ENCODE measurements at regions not wholly inside any gene's neighbourhood (a gene's known extent, or its start where the extent isn't known, plus 50 kb on each side); places are given as distances from the start of the nearest gene placed in this dataset.
A peak's percentile ranks its signal among the peaks of the same experiment; 100 is the strongest.
"Not testable (repeated sequence)": the region's sequence is repeated elsewhere in the genome, so short reads cannot be mapped to it uniquely, and the experiment has no call there.

GRCh38 chr10:57657164-57657765 is 610.4 kb downstream of the IPMK start:
- FAIRE-seq (no peak), DNase-seq (ENCODE audit: insufficient read length, low spot score) (no peak)
- TF ChIP-seq CTCF (IDR thresholded peaks at IDR 0.05; ENCODE audit: insufficient read depth, missing control alignments): peak; percentile 79

- no peak for DNase-seq (ENCODE audit: insufficient read length, low spot score)
- FAIRE-seq: no peak
- no peak for TF ChIP-seq CTCF (IDR thresholded peaks at IDR 0.05; ENCODE audit: insufficient read depth, missing control alignments)
These were observed 612.8 kb downstream of the IPMK start for GRCh38 chr10:57654856-57655255.

- not testable (repeated sequence) for DNase-seq (ENCODE audit: insufficient read length, low spot score); FAIRE-seq
These were observed 622.6 kb downstream of the IPMK start for GRCh38 chr10:57645108-57645507.

GRCh38 chr10:57638411-57638810 is 629.3 kb downstream of the IPMK start:
- DNase-seq (ENCODE audit: insufficient read length, low spot score) (no peak), FAIRE-seq (no peak)
- no peak for TF ChIP-seq CTCF (IDR thresholded peaks at IDR 0.05; ENCODE audit: insufficient read depth, missing control alignments)

- TF ChIP-seq CTCF (IDR thresholded peaks at IDR 0.05; ENCODE audit: insufficient read depth, missing control alignments): no peak
- DNase-seq (ENCODE audit: insufficient read length, low spot score) (no peak), FAIRE-seq (no peak)
These were observed 639.0 kb downstream of the IPMK start for GRCh38 chr10:57628592-57629284.

- FAIRE-seq: no peak
- TF ChIP-seq CTCF (IDR thresholded peaks at IDR 0.05; ENCODE audit: insufficient read depth, missing control alignments): no peak
- DNase-seq (ENCODE audit: insufficient read length, low spot score): no peak
These were observed 640.0 kb downstream of the IPMK start for GRCh38 chr10:57627642-57628178.

- FAIRE-seq: no peak
- DNase-seq (ENCODE audit: insufficient read length, low spot score): no peak
- no peak for TF ChIP-seq CTCF (IDR thresholded peaks at IDR 0.05; ENCODE audit: insufficient read depth, missing control alignments)
These were observed 642.7 kb downstream of the IPMK start for GRCh38 chr10:57624856-57625592.

All from D721Med (cell line).